K562 (cell line): ENCODE measurements at regions not wholly inside any gene's neighbourhood (a gene's known extent, or its start where the extent isn't known, plus 50 kb on each side); places are given as distances from the start of the nearest gene placed in this dataset.

Source experiments
- ATAC-seq: fragments of 200-7000 bp; cut with Tn5 transposase; 3 replicates; pipeline ENCODE4 v1.9.1; 2020; ENCODE audit warnings: moderate library complexity
- BruUV-seq: library from RNA; stranded (reverse); fragments of 400-500 nt; replicated peaks from 2 replicates; lab custom pipeline; 2021; lab: Mats Ljungman, UMichigan
- CTCF ChIA-PET: fragments of 300-600 bp; formaldehyde crosslinking; extraction: SDS; loops from one replicate; lab custom pipeline; 2021; ENCODE audit warnings: low intra/inter-chr PET ratio; lab: Yijun Ruan, JAX
- POLR2A ChIA-PET: fragments of 300-600, 350-650 bp; sonication (Branson Sonifier 250); formaldehyde crosslinking; extraction: SDS; loops from one replicate; lab custom pipeline; 2021; ENCODE audit warnings: antibody characterized with exemption, inconsistent platforms; lab: Yijun Ruan, JAX
- DNase-seq, 4 experiments: peaks; one replicate each; pipeline versions ENCODE4 v3.0.0 to v3.0.0-alpha.2; 2011 to 2018; ENCODE audit warnings: low spot score in 3 of 4, mixed read lengths in 3 of 4; ENCODE audit errors: extremely low read depth in 1 of 4
- FAIRE-seq: peaks from 2 replicates; lab custom pipeline; 2011; peaks lifted over from hg19 to GRCh38; lab: Jason Lieb, UNC
- H2AFZ ChIP-seq: 2 replicates; pipeline ENCODE4 v1.6.0; 2011; ENCODE audit warnings: low read depth, low read length, control low read depth, inconsistent platforms
- H3K27ac ChIP-seq: fragments of 200-600 bp; 3 replicates; pipeline ENCODE4 v1.8.0; 2011; ENCODE audit warnings: low read depth, mild to moderate bottlenecking, control low read depth, inconsistent platforms, low read length, moderate library complexity, mixed read lengths; ENCODE audit errors: extremely low read depth
- H3K27me3 ChIP-seq, 2 experiments: fragments of 300-600 bp in 1 of 2; 2 replicates in 1 of 2; 3 replicates in 1 of 2; pipeline versions ENCODE4 v1.6.0 to v1.8.0; 2011; ENCODE audit warnings: inconsistent platforms in 2 of 2, low read length in 2 of 2, mild to moderate bottlenecking in 1 of 2, mixed read lengths in 1 of 2, moderate library complexity in 1 of 2; ENCODE audit not compliant: control insufficient read depth in 2 of 2, insufficient read depth in 2 of 2
- H3K36me3 ChIP-seq: fragments of 300-600 bp; 3 replicates; pipeline ENCODE4 v1.8.0; 2011; ENCODE audit warnings: mild to moderate bottlenecking, low read length, inconsistent platforms; ENCODE audit not compliant: control insufficient read depth, insufficient read depth
- H3K4me1 ChIP-seq, 2 experiments: fragments of 200-600 bp in 1 of 2; replicated peaks in 1 of 2; 2 replicates in 1 of 2; 3 replicates in 1 of 2; pipeline versions ENCODE4 v1.5.1 to v1.8.0; 2011; ENCODE audit warnings: inconsistent platforms in 2 of 2, low read length in 2 of 2, mild to moderate bottlenecking in 1 of 2, mixed read lengths in 1 of 2, moderate library complexity in 1 of 2; ENCODE audit not compliant: control insufficient read depth in 2 of 2, insufficient read depth in 2 of 2
- H3K4me2 ChIP-seq: 2 replicates; pipeline ENCODE4 v1.6.1; 2011; ENCODE audit warnings: low read length, control low read depth, inconsistent platforms, mixed read lengths; ENCODE audit not compliant: insufficient read depth
- H3K4me3 ChIP-seq: fragments of 200-600 bp; sonication (generic), shearing (Covaris generic); 2 replicates; pipeline ENCODE4 v1.5.1; 2016; ENCODE audit warnings: control low read depth, inconsistent platforms
- H3K79me2 ChIP-seq: fragments of 200-600 bp; 3 replicates; pipeline ENCODE4 v1.8.0; 2011; ENCODE audit warnings: low read length, inconsistent platforms; ENCODE audit not compliant: control insufficient read depth, insufficient read depth
- H3K9ac ChIP-seq, 2 experiments: 2 replicates each; pipeline versions ENCODE4 v1.6.0 to v1.6.1; 2011; ENCODE audit warnings: low read depth in 2 of 2, low read length in 2 of 2, control low read depth in 1 of 2, inconsistent platforms in 1 of 2, mild to moderate bottlenecking in 1 of 2, mixed read lengths in 1 of 2; ENCODE audit not compliant: insufficient read depth in 1 of 2
- H3K9me1 ChIP-seq: one replicate; pipeline ENCODE4 v1.6.0; 2011; ENCODE audit warnings: inconsistent platforms, mild to moderate bottlenecking, low read length, moderate library complexity; ENCODE audit not compliant: control insufficient read depth, insufficient read depth
- H3K9me3 ChIP-seq: replicated peaks from 2 replicates; pipeline ENCODE4 v1.5.1; 2011; ENCODE audit warnings: low read depth, low read length, inconsistent platforms; ENCODE audit not compliant: control insufficient read depth, insufficient read depth
- H4K20me1 ChIP-seq: replicated peaks from 2 replicates; pipeline ENCODE4 v1.6.1; 2011; ENCODE audit warnings: low read length, inconsistent platforms, mixed read lengths; ENCODE audit not compliant: control insufficient read depth, insufficient read depth
- HNRNPLL ChIP-seq: fragments of 200-400 bp; formaldehyde crosslinking; IDR thresholded peaks from 2 replicates; pipeline ENCODE4 v1.6.1; 2017; ENCODE audit warnings: low read length, low read depth, mild to moderate bottlenecking; ENCODE audit not compliant: poor library complexity, severe bottlenecking
- MYNN ChIP-seq, 2 experiments: sonication (generic); formaldehyde crosslinking in 1 of 2; IDR thresholded peaks; 2 replicates each; pipeline versions ENCODE4 v1.5.0 to v1.6.1; 2016 to 2020; ENCODE audit warnings: antibody characterized with exemption in 1 of 2, missing genetic modification reagents in 1 of 2
- NCOA2 ChIP-seq, 2 experiments: fragments of 450-650 bp; IDR thresholded peaks; 2 replicates each; pipeline ENCODE4 v1.6.1; 2018; ENCODE audit warnings: mild to moderate bottlenecking in 2 of 2, moderate library complexity in 1 of 2; ENCODE audit not compliant: partially characterized antibody in 2 of 2
- PURB ChIP-seq: sonication (generic); formaldehyde crosslinking; IDR thresholded peaks from 2 replicates; pipeline ENCODE4 v1.9.0; 2021; ENCODE audit warnings: low read depth, mild to moderate bottlenecking, missing genetic modification reagents
- RNF2 ChIP-seq: sonication (generic); IDR thresholded peaks from 2 replicates; pipeline ENCODE4 v1.6.1; 2016
- RNF219 ChIP-seq: fragments of 250-450 bp; sonication (Bioruptor Pico); IDR thresholded peaks from 2 replicates; pipeline ENCODE4 v1.5.0; 2022; ENCODE audit warnings: mild to moderate bottlenecking
- SNAPC5 ChIP-seq: fragments of 250-450 bp; sonication (Bioruptor Pico); IDR thresholded peaks from 2 replicates; pipeline ENCODE4 v1.8.0; 2021; ENCODE audit warnings: moderate library complexity, mild to moderate bottlenecking, inconsistent platforms
- TAF15 ChIP-seq: fragments of 200-400 bp; formaldehyde crosslinking; IDR thresholded peaks from 2 replicates; pipeline ENCODE4 v1.6.1; 2017; ENCODE audit warnings: mild to moderate bottlenecking, low read depth, low read length, moderate library complexity
- TAF7 ChIP-seq: fragments of 450-650 bp; IDR thresholded peaks from 2 replicates; pipeline ENCODE4 v1.6.1; 2016; ENCODE audit warnings: missing genetic modification characterization, missing compliant biosample characterization
- ZBTB26 ChIP-seq: fragments of 450-650 bp; formaldehyde crosslinking; IDR thresholded peaks from 2 replicates; pipeline ENCODE4 v1.4.0; 2022; ENCODE audit warnings: missing genetic modification characterization
- ZBTB5 ChIP-seq: fragments of 450-650 bp; IDR thresholded peaks from 2 replicates; pipeline ENCODE4 v1.6.1; 2017; ENCODE audit warnings: antibody characterized with exemption
- WGBS: fragments of 100-300 bp; shearing (Covaris generic); methylation state at CpG from one replicate; pipeline ENCODE4 v1.1.6; 2016; ENCODE audit warnings: low coverage, mixed read lengths; ENCODE audit not compliant: insufficient coverage; ENCODE audit errors: missing lambda C conversion rate; 5-methylcytosine and 5-hydroxymethylcytosine counted together
- in situ Hi-C: fragments of 300-500 bp; cut with MboI; formaldehyde crosslinking; loops from 4 replicates; pipeline ENCODE4 v1.15.0; 2018; ENCODE audit warnings: inconsistent platforms, mixed read lengths
- intact Hi-C: fragments of 100-400 bp; cut with micrococcal nuclease; formaldehyde crosslinking; loops from 2 replicates; pipeline ENCODE4 v1.14.2; 2022

- ChIA-PET CTCF (no interaction called here), POLR2A (no interaction called here)
- in situ Hi-C loops = no loop called here
- 0% methylated on average over 3 of the region's 3 CpGs for WGBS
- Histone ChIP-seq H3K4me1 (no peaks in the 10 kb centered on the region), H3K9ac (no peak overlapping the region), H3K9me3 (no peaks in the 10 kb centered on the region), H2AFZ (no peak overlapping the region), H3K79me2 (no peaks in the 10 kb centered on the region), H3K27ac (no peak overlapping the region), H3K27me3 (no peaks in the 10 kb centered on the region), H3K36me3 (no peaks in the 10 kb centered on the region), H3K9me1 (no peaks in the 10 kb centered on the region), H4K20me1 (no peaks in the 10 kb centered on the region), H3K4me3 (no peak overlapping the region), H3K4me2 (no peak overlapping the region)
- BruUV-seq = no TSS peak
- intact Hi-C loops = no loop called here
- FAIRE-seq (no peak), DNase-seq (no peak), ATAC-seq (no peak)
- no peak for TF ChIP-seq HNRNPLL
Observed at GRCh38 chr4:32689518-32689917, 1969.3 kb downstream of the PCDH7 start.

GRCh38 chr4:32697281-32697814, 1977.2 kb downstream of the PCDH7 start:
- H3K4me2 ChIP-seq = no peak overlapping the region
- ChIA-PET POLR2A (no interaction called here), CTCF (no interaction called here)
- no peaks in the 10 kb centered on the region for H3K4me1 ChIP-seq
- WGBS = 0% methylated on average over 2 of the region's 2 CpGs
- DNase-seq = no peak
- in situ Hi-C loops (no loop called here), intact Hi-C loops (no loop called here)
- H3K27me3 ChIP-seq = no peaks in the 10 kb centered on the region
- H3K27ac ChIP-seq = no peak overlapping the region
- ATAC-seq = no peak
- no peak overlapping the region for H3K9ac ChIP-seq
- H4K20me1 ChIP-seq = no peaks in the 10 kb centered on the region
- BruUV-seq = no TSS peak
- H3K36me3 ChIP-seq = no peaks in the 10 kb centered on the region
- H2AFZ ChIP-seq = no peak overlapping the region
- H3K79me2 ChIP-seq = no peaks in the 10 kb centered on the region
- FAIRE-seq = no peak
- H3K4me3 ChIP-seq = no peak overlapping the region
- no peaks in the 10 kb centered on the region for H3K9me3 ChIP-seq
- no peaks in the 10 kb centered on the region for H3K9me1 ChIP-seq
- TF ChIP-seq ZBTB5 (no peak), TAF7 (tag) (no peak), RNF219 (CRISPR knock-in tag) (no peak), RNF2 (no peak), TAF15 (no peak), SNAPC5 (CRISPR knock-in tag) (no peak), MYNN (IDR thresholded peaks at IDR 0.05) (no peak), MYNN (CRISPR knock-in tag; IDR thresholded peaks at IDR 0.05) (no peak), NCOA2 (IDR thresholded peaks at IDR 0.05; ENCODE audit: partially characterized antibody in 2 of 2) (no peak), ZBTB26 (CRISPR knock-in tag) (no peak), PURB (no peak)
